Hematopoietic multipotent progenitor cell treated with erythropoietin and hydrocortisone succinate and interleukin-3 and kit ligand, for 15 days (in vitro differentiated cells): ENCODE measurements at regions not wholly inside any gene's neighbourhood (a gene's known extent, or its start where the extent isn't known, plus 50 kb on each side); places are given as distances from the start of the nearest gene placed in this dataset.

Source experiments
- DNase-seq: peaks from one replicate; pipeline ENCODE4 v3.0.0-alpha.2; 2015; ENCODE audit warnings: low spot score

DNA sequence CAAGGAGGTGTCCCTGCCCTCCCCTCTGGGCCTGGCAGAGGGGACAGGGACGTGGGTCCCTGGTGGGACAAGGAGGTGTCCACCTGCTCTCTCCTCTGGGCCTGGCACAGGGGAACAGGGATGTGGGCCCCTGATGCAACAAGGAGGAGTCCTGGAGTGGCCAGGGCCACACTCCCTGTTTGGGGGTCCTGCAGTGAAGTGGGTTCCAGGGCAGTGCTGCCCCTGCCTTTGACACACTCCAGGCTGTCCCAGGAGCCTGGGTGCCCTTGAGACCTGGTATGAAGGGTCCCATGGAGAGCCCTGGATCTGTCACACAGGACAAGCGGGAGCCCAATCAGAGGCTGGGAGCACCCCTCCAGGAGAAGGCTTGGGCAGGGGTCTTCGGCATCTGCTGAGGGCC lies 75.8 kb upstream of the GPC1 start:
- DNase-seq, result no peak

DNA sequence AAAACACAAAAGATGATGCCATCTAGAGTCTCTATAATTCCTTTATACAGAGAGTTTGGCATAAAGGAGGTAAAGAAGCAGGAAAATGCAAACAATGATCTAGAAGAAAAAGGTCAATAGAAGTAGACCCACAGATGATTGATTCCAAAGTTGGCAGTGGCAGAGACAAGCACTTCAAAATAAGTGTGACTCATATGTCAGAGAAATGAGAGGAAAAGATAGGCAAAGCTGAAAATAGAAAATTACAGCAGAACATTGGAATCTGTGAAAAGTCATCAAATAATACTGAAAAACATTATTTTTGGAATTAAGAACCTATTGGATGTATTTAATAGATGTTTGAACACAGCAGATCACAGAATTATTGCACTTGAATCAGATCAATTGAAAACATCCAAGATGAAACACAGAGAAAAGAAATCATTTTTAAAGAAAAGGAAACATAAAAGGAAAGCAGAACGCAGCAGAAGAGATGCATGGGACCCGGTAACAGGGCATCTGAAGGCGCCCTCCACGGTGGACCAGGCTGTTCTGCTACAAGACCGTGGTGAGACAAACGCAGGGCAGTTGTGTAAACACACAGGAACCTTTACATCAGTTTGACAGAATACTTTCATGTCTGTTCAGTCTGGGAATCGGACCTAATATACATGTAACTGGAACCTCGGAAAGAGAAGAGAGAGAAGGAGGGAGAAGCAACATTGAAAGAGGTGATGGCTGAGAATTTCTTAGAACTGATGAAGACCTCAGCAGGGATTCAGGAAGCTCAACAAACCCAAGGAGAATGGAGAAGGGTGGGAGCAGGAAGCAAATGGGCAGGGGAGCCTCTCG lies 74.6 kb upstream of the GPC1 start:
- no peak for DNase-seq

DNA sequence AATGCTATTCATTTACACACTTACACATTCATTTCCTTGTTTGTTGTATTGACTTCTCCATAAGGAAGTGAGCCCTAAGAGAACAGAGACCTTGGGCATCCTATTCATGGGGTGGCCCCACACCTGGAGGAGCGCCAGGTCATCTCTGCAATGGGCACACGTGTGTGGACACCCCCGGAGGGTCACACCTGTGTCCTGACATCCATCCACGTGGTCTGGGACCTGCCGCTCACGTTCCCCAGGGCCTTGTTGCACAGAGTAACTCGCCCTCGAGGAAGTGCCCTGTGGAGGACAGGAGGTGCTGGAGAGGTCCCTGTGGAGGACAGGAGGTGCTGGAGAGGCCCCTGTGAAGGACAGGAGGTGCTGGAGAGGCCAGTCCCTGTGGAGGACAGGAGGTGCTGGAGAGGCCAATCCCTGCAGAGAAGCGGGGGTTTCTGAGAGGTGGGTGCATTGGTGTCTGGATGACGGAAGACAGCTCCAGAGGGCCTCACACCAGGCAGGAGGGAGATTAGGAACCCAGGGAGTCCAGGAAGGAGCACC lies 73.2 kb upstream of the GPC1 start:
- DNase-seq, result no peak

DNA sequence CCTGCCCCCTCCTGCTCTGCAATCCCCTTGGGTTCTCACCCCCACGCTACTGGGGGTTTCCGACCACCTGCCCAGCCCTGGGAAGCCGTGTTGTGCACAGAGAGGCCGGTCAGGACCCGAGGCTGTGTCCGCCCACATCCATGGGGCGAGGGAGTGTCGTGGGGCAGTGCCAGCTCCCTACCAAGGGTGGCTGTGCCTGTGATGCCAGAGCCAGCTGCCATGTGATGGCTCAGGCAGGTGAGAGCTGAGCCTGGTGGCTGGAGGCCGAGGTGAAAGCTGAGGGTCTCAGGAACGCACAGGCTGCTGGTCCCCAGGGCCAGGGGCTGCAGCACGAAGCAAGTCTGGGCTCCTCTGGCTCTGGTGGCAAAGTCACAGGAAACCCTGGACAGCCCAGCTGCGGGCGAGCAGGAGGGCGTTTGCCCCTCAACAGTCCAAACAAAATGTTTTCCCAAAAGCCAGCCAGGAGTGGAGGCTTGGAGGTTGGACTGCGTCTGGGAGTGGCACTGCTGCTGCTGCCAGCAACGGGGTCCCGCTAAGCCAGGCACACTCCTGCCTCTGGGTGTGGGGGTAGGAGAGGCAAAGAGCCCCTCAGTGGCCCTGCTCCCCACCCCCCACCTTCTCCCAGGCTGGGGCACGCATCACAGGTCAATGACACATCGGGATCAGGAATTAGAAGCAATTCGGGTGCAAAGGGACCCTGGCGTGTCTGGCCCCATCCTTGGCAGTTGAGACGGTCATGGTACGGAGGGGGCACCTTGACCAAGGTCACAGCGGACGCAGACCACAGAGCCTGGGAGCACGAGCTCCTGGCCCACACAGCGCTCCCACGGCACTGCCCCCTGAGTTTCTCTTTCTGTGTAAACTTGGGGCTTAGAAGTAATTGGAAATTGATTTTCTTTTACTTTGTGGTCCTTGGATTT lies 72.4 kb upstream of the GPC1 start:
- no peak for DNase-seq

DNA sequence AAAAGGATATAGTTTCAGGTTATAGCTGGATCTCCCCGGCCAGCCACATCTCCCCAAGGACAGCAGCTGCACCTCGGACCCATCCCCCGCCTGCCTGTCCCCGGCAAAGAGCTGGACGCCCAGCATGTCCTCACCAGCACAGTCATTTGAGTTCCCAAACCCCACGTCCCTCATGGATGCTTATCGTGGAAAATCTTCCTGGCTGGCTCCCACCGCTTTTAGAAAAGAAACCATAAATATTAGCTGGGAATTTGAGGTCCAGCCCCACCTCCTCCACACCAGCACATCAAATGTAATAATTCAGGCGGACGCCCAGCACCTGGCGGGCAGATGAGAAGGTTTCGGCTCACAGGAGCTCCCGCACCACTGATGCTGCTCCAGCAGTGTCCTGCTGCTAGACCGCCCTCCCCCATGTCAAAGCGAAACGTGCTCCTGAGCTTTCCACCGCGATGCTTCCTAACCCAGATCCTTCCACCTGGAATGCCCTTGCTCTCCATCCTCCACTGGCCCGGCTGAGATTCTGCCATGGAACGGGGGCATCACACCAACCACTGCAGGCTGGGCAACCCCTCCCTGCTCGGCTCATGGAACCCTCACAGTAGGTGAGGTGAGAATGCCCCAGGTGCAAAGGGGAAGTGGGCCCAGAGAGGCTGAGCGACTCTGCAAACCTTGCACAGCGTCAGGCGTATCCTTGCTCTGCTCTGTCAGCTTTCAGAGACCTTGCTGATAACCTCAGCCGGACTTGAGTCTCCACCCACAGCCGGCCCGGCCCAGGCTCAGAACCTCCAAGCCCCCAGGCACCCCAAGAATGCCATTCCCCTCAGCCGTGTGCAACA lies 71.5 kb upstream of the GPC1 start:
- no peak for DNase-seq

DNA sequence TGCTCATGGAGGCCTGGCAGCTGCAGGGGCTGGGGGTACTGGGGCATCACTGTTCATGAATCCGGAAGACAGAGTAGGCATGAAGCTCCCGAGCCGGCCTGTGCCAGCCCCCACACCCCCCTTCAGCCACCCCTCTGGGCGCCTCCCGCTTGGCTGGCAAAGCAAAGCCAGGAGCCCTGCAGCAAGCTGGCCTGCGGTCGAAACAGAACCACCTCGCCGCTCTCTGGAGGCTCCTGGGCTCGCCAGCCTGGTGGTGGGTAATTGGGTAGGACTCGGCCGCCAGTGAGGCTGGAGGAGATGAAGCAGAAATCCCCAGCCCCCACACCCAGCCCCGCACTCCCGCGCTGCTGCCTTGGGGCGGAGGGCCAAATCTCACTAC lies 70.9 kb upstream of the GPC1 start:
- no peak for DNase-seq

DNA sequence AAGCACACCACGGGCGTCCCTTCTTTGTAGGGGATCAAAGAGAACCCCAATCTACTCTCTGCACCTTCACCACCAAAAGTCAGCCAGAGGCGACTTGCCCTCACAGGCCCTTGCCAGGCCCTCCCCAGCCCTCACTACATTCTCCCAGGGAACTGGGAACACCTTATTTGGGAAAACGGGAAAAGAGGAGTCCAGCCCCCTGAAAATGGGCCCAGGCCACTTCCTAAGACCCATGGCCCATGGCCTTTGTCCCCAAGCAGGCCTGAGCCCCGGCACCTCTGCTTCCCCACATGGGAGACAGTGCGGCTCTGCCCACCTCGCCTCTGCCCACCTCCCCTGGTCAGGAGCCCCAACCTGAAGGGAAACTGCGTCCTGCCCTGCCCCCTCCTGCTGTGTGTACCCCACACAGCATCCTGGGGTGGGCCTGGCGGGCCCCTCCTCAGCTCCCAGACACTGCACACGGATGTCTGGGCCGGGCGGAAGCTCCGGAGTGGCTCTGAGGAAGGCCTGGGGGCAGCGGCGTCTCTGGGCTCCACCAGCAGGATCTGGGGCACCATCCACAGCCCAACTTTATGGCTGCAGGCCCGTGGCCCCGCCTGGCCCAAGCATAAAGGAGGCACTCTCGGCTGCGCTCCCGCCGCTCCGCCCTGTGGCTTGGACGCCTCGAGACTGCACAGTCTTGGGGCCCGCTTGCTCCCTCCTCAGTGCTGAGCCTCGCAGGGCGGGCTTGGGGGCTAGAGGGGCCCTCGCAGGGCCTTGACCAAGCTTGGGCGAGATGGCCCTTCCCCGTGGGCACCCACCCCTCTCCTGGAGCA lies 70.3 kb upstream of the GPC1 start:
- no peak for DNase-seq

DNA sequence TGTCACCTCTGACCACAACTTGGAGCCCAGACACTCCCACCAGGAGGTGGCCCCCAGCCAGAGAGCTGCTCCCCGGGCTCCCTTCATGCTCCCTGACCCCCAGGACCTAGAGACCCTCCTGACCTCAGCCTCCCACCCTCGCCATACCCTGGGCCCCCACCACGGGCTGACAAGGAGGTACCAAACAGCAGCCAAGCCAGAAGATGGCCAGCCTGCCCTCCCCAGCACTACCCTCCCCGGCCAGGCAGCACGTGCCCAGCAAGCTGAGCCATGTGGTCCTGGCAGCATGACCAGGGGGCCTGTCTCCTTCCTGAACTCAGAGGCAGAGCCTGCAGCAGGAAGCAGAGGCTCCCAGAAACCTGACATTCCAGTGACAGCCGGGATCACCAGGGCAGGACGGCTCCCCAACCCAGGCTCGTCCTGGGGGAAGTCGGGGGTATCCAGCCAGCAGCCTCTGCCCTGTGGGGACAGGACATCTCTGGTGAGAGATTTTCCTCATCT lies 69.4 kb upstream of the GPC1 start:
- DNase-seq, result no peak

DNA sequence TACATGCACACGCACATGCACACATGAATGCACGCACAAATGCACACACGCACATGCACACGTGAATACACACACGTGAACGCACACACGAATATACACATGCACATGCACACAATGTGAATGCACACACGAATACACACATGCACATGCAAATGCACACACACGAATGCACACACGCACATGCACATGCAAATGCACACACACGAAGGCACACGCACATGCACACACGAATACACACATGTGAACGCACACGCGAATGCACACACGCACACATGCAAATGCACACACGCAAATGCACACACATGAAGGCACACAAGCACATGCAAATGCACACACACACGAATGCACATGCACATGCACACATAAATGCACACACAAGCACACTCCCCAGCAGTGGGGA lies 68.6 kb upstream of the GPC1 start:
- DNase-seq, result no peak

DNA sequence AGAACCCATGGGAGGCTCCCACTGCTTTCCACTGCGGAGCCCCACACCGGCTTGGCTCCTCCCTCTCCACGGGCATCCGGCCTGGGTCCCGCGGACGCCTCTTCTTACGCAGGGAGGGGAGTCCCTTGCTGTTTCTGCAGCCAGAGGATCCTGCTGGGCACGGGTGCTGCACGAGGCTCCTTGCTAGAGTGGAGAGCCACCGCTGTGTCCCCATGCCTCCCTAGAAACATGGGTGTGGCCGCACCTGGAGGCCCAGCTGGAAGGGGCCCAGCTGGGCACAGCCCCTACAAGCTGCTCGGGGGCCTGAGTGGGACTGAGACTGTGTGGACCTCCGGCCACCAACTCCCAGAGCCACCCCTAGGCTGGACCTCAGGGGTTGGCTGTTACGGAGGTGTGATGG lies 67.7 kb upstream of the GPC1 start:
- DNase-seq, result no peak

DNA sequence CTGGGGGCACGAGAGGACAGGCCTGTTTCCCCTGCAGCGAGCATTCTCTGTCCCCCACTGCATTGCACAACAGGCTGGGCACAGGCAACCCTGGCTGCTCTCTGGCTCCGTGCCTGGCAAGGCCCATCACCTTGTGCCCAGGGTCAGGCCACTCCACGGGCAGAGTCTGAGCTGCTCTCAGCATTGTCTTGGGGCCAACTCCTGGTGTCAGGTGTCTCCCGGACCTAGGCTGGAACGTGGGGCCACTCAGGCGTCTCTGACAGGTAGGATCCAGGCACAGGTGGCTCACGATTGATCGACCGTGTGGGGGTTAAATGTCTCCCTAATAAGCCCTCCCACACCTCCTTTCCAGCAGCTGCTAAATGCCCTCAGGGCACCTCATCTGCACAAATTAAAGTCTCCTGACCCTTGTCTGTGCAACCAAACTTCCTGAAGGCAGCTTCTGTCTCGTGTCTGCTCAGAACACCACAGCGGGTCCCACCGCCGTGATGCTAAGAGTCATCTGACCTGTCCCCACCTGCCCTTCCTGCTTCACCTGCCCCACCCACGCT lies 66.6 kb upstream of the GPC1 start:
- no peak for DNase-seq

DNA sequence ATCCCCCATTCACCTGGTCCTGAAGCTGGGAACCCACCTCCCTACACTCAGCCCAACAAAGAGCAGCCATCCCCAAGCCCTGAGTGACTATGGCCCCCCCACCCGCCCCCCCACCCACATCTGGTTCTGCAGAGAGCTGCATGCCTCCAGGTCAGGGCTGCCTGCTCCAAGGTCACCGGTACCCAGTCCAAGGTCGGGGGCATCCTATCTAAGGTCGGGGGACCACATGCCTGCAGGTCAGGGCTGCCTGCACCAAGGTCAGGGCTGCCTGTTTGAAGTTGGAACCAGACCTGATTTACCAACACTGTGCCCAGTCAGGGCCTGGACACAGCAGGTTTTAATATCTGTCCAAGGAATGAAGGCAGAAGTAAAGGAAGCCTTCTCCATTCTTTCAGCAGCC lies 66.1 kb upstream of the GPC1 start:
- DNase-seq, result no peak

DNA sequence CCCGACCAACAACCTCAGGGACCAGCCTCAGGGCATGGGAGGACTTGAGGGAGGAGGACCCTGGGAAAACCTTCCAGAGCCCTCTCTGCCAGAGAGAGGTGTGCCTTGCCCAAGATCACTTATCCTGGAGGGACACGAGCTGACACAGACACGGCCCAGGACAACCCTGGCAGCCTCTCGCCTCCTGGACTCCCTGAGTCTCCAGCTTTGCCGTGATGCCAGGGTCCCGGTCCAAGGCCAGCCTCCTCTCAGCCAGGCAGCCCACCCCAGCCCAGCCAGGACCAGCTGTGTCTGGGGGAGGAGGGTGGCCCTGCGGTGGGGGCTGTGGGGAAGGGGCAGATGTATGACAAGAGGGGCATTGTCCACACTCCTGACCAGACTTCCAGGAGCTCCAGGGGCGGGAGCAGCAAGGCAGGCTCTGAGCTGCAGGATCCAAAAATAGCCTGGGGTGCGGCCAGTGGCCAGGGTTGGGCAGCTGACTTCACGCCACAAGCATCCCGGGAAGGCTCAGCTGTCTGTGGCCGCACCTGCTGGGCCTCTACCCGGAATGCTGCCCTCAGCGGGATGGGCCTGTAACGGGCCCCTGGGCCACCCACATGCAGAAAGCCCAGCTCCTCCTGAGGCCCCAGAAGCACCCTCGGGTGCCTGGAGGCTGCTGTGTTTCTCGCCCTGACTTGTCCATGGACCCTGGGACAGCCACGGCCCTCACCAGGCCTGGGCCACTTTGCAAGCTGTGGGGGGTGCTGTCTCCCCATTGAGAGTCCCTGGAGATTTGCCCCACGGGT lies 65.5 kb upstream of the GPC1 start:
- DNase-seq, result no peak

DNA sequence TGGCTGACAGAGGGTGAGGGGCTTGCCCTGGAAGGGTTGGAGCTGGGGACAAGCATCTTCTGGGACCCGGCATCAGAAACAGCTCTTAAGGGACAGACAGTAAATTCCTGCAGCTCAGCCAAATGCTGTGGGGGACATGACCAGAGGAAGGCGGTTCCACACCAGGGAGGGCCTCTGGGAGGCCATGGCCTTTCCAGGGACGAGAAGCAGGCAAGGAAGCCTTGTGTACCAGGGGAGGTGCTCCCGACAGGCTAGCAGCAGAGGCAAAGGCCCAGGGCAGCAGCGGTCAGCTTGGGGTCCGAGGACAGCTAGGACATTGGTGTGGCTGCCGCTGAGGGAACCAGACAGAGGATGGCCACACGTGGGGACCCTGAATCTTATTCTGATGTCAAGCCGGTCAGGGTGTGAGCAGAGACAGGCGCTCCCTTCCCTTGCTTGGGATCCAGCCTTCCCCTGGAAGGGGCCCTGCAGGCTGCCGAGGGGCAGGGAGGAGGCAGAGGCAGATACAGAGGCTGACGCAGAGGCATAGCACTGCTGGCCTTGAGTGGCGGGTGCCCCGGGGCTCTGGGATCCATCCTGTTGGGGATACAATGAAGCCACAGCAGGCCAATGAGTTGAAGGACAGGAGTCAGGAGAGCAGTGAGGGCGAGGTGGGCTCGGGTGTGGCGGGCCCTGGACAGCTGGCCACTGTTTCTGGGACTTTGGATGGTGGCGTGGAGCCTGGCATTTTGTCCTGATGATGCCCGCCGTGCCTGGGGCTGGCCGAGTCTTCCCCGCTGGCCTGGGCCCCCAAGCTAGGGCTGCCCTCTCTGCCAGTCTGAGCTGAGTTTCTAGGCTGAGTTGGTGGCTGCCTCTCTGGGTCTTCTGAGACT lies 64.1 kb upstream of the GPC1 start:
- DNase-seq, result no peak

DNA sequence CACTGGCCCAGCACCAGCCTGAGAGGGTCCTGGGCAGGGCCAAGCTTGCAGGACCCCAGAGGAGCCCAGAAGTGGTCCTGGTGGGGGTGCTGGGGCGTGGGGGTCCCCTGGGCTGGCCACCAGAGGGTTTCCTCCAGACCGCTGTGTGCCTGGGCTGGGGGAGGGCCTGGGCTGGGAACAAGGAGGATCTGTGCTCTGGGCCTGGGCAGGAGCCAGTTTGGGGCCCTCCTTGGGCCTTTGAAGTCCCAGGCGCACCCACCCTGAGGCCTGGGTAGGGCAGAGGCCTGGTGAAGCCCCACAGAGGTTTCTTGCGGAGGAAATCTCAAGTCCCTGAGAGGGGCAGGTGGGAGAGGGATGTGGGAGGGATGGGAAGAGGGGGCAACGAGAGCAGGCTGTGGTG lies 63.4 kb upstream of the GPC1 start:
- no peak for DNase-seq

DNA sequence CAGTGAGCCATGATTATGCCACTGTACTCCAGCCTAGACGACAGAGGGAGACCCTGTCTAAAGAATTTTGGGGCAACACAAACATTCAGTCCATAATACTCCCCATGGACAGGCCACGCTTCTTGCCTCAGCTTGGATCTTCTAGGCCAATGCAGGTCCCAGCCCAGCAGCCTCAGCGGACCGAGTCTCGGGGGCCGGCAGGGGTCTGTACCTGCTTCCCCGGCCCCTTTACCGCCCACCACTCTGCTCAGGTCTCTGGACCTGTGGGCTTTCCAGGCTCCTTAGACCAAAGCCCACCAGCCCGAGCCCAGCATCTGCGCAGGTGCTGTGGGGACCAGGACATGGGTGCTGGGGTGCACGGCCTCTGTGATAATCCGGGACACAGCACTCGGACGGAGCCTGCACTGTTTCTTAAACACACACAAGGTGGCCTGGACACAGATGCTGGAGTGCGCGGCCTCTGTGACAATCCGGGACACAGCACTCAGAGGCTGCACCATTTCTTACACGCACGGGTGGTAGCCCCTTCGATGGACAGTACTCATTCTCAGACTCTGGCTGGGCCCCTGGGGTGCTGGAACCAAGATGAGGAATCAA lies 62.1 kb upstream of the GPC1 start:
- no peak for DNase-seq

DNA sequence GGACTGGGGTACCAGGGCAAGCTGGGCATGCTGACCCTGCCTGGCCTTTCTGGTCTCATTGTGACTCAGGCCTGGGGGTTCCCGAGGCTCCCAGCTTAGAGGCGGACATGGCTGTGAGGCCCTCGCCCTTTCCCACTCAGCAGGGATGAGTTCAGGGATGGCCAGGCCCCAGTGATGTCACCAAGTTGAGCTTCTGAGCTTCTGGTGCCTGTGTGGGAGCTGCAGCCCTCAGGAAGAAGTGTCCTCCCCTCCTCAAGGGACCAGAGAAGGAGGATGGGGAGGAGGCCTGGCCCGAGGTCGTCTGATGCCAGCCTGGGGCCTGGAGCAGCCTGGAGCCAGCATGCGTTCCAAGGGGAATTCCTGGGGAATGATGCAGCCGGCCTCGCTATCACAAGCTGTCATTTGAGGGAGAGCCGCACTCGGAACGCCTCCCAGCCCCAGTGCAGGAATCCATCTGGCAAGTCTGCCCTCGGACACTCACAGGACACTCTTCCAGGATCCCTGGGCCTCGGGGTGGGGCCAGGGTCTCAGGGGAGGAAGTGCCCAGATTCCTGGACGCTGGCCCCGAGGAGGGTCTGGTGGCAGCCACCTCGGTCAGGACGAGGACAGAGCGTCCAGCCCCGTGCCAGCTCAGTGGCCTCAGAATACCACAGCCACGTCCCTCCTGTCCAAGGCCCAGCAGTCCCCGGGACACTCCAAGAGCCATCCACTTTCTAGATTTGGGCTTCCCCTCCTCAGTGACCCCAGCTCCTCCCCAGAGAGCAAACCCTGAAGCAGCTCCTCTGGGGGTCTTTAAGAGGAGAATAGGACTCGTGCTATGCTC lies 61.2 kb upstream of the GPC1 start:
- no peak for DNase-seq
